ENCODE measurements at regions not wholly inside any gene's neighbourhood (a gene's known extent, or its start where the extent isn't known, plus 50 kb on each side); places are given as distances from the start of the nearest gene placed in this dataset.

DNA sequence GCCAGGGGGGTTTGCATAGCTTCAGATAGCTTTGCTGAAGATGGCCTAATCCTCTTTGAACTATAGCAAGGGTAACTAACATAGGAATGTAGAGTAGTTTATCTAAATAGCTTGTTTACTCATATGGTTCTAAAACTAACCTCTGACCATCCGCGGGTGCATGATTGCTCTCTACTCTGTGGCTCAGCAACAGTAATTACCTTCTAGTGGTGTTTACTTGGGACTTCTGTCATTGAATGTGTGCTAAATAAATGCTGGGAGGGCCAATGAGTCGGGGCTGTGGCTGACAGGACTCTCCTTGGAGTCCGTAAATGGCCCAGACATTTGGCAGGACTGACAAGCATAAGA, 1461.9 kb downstream of the UQCRFS1 start:
- no peak for DNase-seq

DNA sequence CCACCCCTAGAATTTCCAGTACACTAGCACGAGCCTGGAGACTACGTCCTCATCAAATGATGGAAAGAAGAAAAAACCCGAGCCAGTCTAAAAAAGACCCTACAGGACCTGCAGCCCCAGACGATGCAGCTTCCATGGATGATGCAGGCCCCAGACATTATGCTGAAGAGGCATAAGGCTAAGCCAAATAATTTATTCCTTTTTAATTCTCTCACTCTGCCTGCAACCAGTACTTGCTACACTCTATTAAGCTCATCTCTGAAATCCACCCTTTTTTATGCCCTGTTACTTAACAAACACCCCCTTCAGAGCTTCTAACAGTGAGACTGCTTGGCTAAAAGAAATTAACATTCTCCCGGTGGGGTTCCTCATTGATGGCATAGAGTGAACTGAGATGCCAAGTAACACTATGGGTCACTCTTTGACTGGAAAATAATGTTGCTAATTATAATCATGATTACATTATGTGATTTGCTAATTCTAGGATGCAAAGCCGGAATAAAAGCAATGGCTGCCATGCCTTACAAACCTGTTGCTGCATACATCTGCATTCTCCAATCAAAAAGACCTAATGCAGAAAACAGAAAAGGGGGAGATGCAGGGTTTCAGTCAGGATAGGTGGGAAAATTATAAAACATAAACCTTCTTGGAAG, 1462.4 kb downstream of the UQCRFS1 start:
- DNase-seq, result no peak

DNA sequence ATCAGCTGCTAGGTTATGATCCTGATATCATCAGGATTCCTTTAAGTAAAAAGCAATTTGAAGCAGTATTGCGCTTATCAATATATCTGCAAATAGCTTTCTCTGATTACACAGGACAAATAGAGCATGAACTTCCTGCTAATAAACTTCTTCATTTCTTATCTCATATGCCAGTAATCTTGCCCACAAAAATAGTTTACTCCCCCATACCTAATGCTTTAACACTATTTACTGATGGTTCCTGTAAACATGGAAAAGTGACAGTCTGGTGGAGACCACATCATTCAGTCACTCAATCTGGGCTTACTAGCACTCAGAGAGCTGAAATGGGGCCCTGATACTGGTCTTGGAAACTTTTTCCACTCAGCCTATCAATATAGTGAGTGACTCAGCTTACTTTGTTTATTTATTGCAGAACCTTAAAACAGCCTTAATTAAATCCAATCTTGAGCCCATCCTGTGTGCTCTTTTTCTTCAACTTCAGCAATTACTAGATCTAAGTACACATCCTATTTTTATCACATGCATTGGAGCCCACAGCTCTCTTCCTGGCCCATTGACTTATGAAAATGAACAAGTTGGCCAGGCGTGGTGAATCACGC, 1464.3 kb downstream of the UQCRFS1 start:
- no peak for DNase-seq

DNA sequence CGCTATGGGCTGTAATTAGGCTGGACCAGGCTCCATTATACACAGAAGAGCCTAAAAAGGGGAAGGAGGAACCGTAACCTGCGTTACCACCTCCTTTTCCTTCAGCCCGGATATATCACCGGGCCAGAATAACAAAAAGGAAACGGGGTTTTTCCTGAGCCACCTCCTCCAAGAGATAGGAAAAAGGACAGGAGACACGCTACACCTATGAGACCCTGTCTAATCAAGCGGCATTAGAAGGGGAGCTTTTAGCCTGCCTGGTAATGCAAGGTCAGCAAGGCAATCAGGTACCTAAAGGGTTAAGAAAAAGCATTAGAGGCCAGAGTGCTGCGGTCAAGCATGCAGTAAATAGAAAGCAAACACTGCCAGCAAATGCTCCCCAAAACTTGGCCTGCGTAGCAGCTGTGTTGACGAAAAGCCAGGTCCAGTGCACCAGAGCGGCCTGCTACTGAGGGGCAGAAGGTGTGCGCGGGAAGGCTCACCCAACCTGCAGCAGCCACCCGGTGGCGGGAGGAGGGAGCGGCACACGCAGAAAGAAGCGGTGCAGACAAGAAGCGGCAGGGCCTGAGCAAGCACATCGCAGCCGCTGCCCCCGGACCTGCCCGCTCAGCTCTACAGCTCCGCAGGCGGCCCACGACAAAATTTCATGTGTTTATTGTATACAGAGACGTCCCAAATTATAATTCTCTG, 1466.1 kb downstream of the UQCRFS1 start:
- no peak for DNase-seq

DNA sequence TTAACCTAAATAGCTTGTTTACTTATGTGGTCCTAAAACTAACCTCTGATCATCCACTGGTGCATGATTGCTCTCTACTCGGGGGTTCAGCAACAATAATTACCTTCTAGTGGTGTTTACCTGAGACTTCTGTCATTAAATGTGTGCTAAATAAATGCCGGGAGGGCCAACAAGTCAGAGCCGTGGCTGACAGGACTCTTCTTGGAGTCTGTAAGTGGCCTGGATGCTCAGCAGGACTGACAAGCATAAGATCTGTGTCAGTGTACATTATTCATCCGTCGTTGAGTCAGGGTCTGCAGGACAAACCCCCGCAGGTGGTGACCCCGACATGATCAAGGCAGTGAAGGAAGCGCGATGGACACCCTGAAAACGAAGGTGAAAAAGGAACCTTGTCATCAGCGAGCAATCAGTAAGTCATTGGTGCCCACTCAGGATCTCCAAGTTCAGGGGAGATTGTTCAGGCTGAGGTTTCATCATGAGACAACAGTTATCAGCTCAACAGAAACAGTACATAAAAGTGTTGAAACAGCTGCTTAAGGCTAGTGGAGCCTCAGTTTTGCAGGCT, 1466.9 kb downstream of the UQCRFS1 start:
- no peak for DNase-seq

DNA sequence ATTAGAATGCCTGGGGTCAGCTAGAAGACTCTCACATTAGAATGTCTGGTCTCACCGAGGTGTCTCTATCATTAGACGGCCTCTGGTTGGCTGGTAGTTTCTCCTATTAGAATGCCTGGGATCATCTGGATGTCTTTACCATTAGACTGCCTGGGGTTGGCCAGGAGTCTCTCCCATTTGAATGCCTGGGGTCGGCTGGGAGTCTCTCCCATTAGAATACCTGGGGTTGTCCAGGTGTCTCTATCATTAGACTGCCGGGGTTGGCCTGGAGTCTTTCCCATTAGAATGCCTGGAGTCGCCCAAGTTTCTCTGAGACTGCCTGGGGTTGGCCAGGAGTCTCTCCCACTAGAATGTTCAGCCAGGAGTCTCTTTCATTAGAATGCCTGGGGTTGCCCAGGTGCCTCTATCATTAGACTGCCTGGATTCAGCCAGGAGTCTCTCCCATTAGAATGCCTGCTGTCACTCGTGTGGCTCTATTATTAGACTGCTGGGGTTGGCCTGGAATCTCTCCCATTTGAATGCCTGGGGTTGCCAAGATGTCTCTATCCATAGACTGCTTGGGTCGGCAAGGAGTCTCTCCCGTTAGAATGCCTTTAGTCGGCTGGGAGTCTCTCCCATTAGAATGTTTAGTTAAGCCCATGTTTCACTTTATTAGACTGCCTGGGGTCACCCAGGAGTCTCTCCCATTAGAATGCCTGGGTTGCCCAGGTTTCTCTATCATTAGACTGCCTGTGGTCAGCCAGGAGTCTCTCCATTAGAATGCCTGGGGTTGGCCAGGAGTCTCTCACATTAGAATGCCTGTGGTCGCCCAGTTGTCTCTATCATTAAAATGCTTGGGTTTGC, 1467.8 kb downstream of the UQCRFS1 start:
- DNase-seq, result no peak

DNA sequence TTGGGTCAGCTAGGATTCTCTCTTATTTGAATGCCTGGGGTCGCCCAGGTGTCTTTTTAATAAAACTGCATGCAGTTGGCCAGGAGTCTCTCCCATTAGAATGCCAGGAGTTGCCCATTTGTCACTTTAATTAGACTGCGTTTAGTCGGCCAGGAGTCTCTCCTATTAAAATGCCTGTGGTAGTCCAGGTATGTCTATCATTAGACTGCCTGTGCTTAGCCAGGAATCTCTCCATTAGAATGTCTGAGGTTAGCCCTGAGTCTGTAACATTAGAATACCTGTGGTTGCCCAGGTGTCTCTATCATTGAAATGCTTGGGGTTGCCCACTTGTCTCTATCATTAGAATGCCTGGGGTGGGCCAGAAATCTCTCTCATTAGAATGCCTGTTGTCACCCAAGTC, 1470.9 kb downstream of the UQCRFS1 start:
- no peak for DNase-seq

DNA sequence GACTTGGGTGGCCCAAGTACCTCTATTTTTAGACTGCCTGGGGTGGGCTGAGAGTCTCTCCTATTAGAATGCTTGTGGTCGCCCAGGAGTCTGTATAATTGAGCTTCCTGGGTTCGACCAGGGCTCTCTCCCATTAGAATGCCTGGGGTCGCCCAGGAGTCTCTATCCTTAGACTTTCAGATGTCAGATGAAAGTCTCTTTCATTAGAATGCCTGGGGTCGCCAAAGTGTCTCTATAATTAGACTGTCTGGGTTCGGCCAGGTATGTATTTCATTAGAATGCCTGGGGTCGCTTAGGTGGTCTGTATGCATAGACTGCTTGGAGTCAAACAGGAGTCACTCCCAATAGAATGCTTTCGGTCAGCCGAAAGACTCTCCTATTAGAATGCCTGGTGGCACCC, 1471.7 kb downstream of the UQCRFS1 start:
- no peak for DNase-seq

DNA sequence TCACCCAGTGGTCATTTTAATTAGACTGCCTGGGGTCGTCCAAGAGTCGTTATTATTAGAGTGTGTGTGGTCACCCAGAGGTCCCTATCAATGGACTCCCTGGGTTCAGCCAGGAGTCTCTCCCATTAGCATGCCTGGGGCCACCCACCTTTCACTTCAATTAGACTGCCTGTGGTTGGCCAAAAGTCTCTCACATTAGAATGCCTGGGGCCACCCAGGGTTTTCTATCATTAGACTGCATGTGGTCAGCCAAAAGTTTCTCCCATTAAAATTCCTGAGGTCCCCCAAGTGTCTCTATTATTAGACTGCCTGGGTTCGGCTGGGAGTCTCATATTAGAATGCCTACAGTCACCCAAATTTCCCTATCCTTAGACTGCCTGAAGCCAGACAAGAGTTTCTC, 1472.6 kb downstream of the UQCRFS1 start:
- no peak for DNase-seq

DNA sequence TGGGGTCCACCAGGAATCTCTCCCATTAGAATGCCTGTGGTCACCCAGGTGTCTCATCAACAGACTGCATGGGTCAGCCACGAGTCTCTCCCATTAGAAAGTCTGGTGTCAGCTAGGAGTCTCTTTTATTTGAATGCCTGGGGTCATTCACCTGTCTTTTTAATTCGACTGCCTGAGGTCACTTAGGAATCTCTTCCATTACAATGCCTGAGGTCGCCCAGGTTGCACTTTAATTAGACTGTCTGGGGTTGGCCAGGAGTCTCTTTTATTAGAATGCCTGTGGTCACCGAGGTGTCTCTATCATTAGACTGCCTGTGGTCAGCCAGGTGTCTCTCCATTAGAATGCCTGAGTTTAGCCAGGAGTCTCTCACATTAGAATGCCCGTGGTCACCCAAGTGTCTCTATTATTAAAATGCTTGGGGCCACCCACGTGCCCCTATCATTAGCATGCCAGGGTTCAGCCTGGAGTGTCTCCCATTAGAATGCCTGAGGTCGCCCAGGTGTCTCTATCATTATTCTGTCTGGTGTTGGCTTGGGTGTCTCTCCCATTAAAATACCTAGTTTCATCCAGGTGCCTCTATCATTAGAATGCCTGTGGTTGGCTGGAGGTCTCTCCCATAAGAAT, 1474.3 kb downstream of the UQCRFS1 start:
- DNase-seq, result no peak

DNA sequence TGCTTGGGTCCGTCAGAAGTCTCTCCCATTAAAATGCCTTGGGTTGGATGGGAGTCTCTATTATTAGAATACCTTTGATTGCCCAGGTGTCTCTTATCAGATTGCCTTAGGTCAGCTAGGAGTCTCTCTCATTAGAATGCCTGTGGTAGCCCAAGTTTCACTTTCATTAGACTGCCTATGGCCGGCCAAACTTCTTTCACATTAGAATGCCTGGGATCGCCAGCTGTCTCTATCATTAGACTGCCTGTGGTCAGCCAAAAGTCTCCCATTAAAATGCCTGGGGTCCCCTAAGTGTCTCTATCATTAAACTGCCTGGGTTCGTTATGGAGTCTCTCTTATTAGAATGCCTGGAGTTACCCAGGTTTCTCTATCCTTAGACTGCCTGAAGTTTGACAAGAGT, 1476.7 kb downstream of the UQCRFS1 start:
- no peak for DNase-seq

DNA sequence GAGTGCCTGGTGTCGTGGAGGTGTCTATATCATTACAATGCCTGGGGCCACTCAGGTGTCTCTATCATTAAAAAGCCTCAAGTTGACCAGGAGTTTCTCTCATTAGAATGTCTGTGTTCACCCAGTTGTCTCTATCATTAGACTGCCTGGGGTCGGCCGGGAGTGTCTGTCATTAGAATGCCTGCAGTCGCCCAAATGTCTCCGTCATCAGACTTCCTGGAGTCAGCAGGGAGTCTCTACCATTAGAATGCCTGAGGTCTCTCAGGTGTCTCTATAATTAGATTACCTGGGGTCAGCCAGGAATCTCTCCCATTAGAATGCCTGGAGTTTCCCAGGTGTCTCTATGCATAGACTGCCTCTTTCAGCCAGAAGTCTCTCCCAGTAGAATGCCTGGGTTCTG, 1477.6 kb downstream of the UQCRFS1 start:
- DNase-seq, result no peak

DNA sequence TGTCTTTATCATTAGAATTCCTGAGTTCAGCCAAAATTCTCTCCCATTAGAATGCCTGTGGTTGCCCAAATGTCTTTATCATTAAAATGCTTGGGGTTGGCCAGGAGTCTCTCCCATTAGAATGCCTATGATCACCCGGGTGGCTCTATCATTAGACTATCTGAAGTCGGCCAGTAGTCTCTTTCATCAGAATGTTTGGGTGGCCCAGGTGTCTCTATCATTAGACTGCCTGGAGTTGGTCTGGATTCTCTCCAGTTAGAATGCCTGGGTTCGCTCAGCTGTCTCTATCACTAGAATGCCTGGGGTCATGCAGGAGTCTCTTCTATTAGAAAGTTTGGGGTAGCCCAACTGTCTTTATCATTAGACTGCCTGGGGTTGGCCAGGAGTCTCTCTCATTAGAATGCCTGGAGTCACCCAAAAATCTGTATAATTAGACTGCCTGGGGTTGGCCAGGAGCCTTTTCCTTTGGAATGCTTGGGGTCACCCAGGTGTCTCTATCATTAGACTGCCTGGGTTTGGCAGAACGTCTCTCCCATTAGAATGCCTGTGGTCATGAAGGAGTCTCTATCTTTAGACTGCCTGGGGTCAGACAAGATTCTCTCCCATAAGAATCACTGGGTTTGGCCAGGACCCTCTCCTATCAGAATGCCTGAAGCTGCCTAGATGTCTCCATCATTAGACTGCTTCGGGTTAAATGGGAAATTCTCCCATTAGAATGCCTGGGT, 1478.3 kb downstream of the UQCRFS1 start:
- DNase-seq, result no peak

DNA sequence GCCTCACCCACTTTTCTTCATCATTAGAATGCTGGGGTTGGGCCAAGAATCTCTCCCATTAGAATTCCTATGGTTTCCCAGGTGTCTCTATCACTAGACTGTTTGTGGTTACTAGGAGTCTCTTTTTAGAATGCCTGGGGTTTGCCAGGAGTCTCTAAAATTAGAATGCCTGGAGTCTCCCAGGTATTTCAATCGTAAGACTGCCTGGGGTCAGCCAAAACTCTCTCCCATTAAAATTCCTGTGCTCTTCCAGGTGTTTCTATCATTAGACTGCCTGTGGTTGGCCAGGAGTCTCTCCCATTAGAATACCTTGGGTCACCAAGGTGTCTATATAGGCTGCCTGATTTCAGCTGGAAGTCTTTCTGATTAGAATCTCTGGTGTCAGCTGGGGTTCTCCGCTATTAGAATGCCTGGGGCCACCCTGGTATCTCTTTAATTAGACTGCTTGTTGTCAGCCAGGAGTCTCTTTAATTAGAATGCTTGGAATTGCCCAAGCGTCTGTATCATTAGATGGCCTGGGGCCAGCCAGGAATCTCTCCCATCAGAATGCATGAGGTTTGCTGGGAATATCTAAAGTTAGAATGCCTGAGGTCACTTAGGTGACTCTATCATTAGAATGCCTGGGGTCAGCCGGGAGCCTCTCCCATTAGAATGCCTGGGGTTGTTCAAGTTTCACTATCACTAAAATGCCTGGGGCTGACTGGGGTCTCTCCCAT, 1479.2 kb downstream of the UQCRFS1 start:
- DNase-seq, result no peak

DNA sequence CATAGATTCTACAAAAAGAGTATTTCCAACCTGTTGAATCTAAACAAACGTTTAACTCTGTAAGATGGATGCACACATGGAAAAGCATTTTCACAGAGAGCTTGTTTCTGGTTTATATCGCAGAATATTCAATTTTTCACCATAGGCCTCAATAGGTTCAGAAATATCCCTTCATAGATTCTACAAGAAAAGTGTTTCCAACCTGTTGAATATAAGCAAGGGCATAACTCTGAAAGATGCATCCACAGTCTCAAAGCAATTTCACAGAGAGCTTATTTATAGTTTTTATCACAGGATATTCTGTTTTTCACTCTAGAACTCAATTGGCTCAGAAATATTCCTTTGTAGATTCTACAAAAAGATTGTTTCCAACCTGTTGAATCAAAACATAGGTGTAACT, 1483.6 kb downstream of the UQCRFS1 start:
- no peak for DNase-seq

DNA sequence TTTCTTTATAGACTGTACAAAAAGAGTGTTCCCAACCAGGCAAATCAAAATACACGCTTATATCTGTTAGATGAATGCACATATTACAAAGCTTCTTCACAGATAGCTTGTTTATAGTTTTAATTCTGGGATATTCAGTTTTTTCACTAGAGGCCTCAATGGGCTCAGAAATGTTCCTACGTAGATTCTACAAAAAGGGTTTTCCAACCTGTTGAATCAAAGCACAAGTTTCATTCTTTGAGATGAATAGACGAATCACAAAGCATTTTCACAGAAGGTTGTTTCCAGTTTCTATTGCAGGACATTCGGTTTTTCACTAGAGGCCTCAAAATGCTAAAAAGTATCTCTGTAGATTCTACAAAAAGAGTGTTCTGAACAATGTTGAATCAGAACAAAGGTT, 1490.3 kb downstream of the UQCRFS1 start:
- no peak for DNase-seq

DNA sequence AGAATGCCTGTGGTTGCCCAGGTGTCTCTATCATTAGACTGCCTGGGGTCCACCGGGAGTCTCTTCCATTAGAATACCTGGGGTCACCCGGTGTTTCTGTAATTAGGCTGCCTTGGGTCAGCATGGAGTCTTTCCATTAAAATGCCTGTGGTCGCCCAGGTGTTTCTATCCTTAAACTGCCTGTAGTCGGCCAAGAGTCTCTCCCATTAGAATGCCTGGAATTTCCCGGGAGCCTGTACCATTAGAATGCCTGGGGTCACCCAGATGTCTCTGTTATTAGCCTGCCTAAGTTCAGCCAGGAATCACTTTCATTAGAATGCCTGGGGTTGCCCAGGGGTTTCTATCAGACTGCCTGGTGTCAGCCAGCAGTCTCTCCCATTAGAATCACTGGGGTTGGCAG, 1492.8 kb downstream of the UQCRFS1 start:
- no peak for DNase-seq

DNA sequence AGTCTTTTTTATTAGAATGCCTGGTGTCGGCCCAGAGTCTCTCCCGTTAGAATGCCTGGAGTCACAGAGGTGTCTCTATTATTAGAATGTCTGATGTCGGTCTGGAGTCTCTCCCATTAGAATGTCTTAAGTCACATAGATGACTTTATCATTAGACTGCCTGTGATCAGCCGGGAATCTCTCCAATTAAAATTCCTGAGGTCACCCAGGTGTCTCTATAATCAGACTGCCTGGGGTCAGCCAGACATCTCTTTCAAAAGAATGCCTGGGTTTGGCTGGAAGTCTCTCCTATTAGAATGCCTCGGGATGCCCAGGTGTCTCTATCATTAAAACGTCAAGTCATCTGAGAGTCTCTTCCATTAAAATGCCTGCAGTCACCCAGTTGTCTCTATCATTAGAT, 1493.9 kb downstream of the UQCRFS1 start:
- DNase-seq, result no peak

DNA sequence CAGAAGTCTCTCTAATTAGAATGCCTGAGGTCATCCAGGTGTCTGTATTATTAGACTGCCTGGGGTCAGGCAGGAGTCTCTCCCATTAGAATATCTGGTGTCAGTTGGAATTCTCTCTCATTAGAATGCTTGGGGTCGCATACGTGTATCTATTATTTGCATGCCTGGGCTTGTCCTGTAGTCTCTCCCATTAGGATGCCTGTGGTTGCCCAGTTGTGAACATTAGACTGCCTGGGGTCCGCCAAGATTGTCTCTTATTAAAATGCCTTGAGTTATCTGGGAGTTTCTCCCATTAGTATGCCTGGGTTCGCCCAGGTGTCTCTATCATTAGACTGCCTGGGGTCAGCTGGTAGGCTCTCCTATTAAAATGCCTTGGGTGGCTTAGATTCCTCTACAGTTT, 1494.7 kb downstream of the UQCRFS1 start:
- no peak for DNase-seq

DNA sequence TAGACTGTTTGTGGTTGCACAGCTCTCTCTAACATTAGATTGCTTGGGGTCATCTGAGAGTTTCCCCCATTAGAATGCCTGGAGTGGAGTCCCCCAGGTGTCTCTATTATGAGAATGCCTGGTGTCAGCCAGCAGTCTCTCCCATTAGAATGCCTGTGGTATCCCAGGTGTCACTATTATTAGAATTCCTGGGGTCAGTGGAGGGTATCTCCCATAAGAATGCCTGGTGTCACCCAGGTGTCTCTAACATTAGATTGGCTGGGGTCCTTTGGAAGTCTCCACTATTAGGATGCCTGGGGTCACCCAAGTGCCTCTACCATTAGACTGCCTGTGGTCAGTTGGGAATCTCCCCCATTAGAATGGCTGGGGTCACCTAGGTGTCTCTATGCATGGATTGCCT, 1495.1 kb downstream of the UQCRFS1 start:
- DNase-seq, result no peak

DNA sequence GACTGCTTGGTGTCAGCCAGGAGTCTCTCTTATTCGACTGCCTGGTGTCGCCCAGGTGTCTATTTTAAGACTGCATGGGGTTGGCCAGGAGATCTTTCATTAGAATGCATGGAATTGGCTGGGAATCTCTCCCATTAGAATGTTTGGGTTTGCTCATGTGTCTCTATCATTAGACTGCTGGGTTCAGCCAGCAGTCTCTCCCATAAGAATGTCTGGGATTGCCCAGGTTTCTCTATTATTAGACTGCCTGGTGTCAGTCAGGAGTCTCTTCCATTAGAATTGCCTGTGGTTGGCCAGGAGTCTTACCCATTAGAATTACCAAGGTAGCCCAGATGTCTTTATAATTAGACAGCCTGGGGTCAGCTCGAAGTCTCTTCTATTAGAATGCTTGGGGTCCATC, 1496.0 kb downstream of the UQCRFS1 start:
- no peak for DNase-seq

DNA sequence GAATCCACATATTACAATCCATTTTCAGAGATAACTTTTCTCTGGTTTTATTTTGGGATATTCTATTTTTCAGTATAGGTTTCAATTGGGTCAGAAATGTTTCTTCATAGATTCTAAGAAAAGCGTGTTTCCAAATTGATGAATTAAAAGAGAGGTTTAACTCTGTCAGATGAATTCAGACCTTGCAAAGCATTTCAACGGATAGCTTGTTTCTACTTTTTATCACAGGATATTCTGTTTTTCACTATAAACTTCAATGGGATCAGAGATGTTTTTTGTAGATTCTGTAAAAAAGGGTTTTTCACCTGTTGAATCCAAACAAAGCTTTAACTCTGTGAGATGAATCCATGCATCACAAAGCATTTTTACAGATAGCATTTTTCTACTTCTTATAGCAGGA, 1498.1 kb downstream of the UQCRFS1 start:
- no peak for DNase-seq

All from MV-4-11 (cell line).